ENCODE measurements at regions not wholly inside any gene's neighbourhood (a gene's known extent, or its start where the extent isn't known, plus 50 kb on each side); places are given as distances from the start of the nearest gene placed in this dataset.

GRCh38 chr5:142515036-142515435, 170.9 kb downstream of the FGF1 start:
- TF ChIP-seq, protein P1, sequence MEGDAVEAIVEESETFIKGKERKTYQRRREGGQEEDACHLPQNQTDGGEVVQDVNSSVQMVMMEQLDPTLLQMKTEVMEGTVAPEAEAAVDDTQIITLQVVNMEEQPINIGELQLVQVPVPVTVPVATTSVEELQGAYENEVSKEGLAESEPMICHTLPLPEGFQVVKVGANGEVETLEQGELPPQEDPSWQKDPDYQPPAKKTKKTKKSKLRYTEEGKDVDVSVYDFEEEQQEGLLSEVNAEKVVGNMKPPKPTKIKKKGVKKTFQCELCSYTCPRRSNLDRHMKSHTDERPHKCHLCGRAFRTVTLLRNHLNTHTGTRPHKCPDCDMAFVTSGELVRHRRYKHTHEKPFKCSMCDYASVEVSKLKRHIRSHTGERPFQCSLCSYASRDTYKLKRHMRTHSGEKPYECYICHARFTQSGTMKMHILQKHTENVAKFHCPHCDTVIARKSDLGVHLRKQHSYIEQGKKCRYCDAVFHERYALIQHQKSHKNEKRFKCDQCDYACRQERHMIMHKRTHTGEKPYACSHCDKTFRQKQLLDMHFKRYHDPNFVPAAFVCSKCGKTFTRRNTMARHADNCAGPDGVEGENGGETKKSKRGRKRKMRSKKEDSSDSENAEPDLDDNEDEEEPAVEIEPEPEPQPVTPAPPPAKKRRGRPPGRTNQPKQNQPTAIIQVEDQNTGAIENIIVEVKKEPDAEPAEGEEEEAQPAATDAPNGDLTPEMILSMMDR (IDR thresholded peaks at IDR 0.05 in 2 of 3, conservative IDR thresholded peaks at IDR 0.05 in 1 of 3; ENCODE audit: control insufficient read depth in 2 of 3, extremely low read depth in 1 of 3, insufficient read depth in 1 of 3, low read depth in 3 of 3, low read length in 3 of 3), result no peak
- TF ChIP-seq SMC3 (IDR thresholded peaks at IDR 0.05; ENCODE audit: borderline replicate concordance, low read length) (no peak), MTA3 (IDR thresholded peaks at IDR 0.05; ENCODE audit: borderline replicate concordance, low read length) (no peak), TCF7 (IDR thresholded peaks at IDR 0.05; ENCODE audit: borderline replicate concordance) (no peak), RCOR1 (conservative IDR thresholded peaks at IDR 0.05; ENCODE audit: low read depth, low read length) (no peak)
- TF ChIP-seq, protein P2, sequence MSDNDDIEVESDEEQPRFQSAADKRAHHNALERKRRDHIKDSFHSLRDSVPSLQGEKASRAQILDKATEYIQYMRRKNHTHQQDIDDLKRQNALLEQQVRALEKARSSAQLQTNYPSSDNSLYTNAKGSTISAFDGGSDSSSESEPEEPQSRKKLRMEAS (IDR thresholded peaks at IDR 0.05; ENCODE audit: low read depth, low read length), result no peak

Measured in GM12878 (cell line).